ENCODE measurements at regions not wholly inside any gene's neighbourhood (a gene's known extent, or its start where the extent isn't known, plus 50 kb on each side); places are given as distances from the start of the nearest gene placed in this dataset.
"Not testable (repeated sequence)": the region's sequence is repeated elsewhere in the genome, so short reads cannot be mapped to it uniquely, and the experiment has no call there.

DNA sequence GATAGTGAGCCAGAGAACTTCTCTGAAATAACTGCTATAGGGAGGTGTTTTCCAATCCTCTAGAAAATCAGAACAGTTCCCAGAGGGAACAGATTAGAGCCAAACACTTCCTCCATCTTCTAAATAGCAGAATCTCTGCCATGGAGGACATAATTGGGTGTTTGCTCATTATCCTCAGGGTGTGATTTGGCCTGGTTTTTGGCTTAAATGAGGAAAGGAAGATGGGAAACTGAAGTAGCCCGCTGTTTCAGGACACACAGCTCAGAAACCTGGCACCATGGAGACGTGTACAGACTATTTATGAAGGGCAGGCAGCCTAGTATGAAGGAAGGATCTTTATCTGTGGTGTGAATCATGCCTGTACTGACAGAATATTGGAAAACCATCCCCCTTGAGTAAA, 231.7 kb upstream of the PRKD1 start:
- DNase-seq (ENCODE audit: low spot score): no peak

DNA sequence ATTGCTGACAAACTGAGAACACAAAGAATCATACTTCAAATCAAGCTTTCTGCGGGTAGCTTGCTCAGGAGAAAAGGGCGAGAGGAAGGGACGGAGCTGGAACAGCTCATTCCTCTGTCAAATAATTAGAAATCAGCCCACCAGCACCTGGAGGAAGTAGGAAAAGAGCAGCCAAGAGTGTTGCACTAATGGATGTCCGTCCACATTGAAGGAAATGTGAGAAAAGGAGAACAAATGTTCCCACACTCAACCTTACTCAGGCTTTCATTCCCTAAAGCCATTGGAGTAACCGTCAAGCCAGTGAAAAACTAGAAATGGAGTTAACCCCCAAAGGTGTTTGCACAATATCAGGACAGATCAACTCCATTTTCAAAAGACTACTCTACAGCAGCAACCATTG, 233.0 kb upstream of the PRKD1 start:
- no peak for DNase-seq (ENCODE audit: low spot score)

DNA sequence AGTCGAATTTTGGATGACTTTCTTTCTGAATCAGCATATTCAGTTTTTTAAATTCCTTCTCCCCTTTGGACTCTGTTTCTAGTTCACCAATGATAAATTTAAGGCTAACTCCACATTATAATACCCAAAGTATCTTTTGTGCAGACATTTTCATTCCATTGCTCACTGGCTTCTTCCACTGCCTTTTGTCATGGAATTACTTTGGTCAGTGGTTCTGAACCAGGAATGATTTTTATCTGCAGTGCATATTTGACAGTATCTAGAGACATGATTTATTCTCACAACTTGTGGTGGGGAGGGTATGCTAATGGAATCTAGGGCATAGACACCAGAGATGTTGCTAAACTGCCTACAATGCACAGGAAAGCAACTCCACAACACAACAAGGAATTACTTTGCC, 234.4 kb upstream of the PRKD1 start:
- no peak for DNase-seq (ENCODE audit: low spot score)

DNA sequence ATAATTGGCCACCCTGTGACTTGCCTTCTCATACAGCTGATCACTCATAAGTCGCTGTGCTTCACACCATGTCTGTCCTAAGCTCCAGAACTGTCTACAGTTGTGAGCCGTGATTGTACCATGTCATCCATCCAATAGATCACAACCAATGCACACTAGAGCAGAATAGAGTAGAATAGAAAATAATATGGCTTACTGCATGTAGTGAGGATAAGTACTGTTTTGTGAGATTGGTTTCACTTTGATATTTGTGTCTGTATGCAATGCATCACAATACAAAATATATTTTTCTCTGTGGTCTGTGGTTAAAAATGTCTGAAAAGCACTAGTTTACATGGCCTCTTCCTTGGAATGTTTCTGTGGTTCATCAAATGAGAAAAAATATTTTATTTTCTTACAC, 237.6 kb upstream of the PRKD1 start:
- no peak for DNase-seq (ENCODE audit: low spot score)

DNA sequence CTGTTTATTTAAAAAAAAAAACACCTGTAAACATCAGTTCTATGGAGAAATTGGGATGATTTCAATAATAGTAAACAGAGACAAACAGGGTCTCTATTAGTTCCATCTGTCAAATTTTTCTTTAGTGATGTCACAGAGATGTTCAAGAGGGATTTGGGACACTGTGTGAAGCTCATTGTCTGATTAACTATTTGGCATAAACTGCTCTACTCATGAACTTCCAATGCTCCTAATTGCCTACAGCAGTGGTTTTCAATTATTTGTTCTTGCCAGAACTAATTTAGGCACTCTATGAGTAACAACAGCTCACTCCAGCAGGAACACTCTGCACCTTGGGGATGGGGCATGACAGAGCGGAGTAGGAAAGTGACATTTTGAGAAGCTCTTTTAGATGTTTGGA, 250.1 kb upstream of the PRKD1 start:
- DNase-seq (ENCODE audit: low spot score): no peak

DNA sequence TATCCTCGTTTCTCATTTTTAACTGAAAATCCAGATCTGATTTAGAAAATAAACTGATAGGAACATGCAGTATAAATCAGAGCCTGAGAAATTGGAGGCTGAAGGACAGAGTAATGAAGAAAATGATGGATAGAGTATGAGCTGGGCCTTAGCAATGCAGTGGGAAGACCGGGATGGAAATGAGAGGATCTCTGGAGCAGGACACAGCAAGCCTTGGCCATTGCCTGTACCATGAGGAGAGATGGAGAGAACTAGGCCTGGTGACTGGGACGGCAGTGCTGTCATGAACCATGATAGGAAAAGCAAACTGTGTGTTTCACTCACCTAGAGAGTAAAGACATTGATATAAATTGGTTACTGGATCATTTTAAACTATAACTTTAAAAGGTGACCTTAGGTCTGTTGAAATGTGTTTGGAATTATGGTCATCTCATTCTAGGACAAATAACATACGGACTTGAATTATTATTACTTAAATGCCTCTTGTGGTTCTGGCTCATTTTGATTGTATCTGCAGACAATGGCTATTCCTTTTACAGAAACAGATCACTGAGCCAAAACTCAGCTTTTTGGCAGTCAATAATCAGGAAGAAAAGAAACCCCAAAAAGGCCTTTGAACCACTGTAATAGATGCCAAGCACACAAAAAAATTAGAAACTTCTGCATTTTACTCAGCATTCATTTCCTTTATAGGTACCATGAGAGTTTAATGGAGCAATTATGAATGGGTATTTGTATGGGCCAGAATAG, 251.9 kb upstream of the PRKD1 start:
- DNase-seq (ENCODE audit: low spot score): no peak

DNA sequence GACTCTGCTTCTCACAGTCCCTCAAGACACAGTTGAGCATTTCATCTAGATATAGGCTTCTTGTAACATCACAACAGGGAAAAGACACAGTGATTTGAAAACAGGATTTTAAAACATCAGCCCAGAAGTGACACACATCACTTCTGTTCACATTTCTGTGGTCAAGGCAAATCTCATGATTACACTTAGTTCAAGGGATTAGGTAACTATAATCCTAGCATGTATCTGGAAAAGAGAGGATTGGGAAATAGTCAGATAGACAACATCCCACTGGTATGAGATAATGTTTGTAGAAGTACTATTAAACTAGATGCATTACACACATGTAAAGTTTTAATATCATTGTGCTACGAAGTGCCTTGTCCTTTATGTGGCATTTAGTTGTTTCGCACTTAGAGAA, 252.6 kb upstream of the PRKD1 start:
- no peak for DNase-seq (ENCODE audit: low spot score)

DNA sequence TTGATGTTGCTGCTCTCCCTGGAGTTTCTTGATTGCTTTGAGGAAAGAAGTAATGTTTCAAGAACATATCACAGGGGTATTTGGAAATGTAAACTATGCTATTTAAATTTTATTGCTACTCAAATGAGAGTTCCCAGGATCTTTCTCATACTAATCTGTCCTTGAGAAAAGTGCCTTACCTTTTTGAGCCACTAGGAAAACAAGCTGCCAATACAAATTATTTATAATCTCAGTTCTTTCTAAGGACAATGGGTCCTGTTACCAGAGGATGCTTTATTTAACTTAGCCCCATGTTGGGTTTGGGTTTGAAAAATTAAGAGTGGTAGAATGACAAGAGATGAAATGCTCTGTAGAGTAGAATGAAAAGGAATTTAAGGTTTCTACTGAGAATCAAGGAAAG, 258.2 kb upstream of the PRKD1 start:
- no peak for DNase-seq (ENCODE audit: low spot score)

DNA sequence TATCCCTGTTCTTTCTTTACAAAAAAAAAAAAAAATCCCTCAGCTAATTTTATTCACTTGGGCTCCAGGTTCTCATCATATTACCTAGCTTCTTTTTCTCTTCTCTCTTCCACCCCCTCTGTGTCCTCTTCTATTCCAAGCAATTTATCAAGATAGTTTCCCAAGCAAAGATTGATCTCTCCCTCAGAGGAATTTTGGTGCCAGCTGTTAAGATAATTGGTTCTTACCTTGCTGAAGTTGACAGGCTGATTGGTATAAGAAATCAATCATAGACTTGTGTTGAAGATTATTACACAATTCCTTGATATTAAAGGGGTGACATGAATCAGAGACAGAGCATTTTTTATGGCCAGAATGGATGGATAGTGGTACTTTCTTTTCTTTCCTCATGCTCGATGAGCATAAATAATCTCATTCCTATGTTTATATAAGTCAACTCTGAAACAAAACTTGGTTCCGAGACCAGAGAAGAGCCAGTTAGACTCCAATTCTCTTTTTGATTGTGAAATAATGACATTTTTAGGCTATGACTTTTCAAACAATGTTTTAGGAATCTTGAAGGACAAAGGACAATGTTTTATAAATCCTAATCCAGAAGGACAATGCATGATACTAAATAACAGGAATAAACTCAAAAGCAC, 264.1 kb upstream of the PRKD1 start:
- DNase-seq (ENCODE audit: low spot score): no peak

DNA sequence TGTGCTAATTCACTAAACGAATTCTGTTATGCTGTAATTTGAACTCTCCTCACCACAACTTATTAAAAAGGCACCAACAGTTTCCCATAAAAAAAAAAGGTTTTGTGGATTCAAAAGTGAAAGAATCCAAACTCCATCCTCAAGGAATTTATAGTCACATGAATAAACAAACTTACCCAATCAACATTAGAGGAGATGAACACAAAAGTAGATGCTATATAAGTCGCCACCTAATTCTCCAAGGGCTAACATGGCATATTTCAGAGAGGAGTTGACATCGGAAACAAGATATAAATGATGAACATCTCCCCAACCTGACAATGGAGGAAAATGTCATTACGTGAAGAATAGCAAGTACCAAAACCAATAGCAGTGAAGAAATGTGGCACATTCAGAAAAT, 265.5 kb upstream of the PRKD1 start:
- DNase-seq (ENCODE audit: low spot score): no peak

DNA sequence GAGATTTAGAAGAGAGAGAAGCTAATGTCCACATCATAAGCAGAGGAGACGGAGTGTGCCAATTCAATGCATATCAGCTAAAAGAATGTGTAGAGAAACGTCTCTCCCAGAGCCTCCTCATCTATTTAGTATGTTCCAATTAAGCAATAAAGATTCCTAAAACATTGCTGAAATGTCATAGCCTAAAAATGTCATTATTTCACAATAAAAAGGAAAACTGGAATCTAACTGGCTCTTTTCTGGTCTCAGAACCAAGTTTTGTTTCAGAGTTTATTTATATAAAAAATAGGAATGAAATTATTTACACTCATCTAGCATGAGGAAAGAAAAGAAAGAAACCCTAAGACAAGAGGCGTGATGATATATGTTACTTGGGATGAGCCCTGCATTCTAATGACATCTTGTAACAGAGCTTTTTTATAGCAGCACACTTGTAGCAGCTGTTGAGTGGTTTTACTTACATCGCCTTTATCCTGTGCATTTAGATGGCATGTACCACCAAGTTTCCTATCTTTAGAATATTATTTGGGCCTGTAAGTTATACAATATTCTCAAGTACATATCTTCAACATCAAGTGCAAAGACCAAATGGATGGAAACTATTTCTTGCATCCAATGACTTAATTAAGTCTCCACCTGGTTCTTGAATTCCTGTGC, 266.3 kb upstream of the PRKD1 start:
- DNase-seq (ENCODE audit: low spot score): no peak

DNA sequence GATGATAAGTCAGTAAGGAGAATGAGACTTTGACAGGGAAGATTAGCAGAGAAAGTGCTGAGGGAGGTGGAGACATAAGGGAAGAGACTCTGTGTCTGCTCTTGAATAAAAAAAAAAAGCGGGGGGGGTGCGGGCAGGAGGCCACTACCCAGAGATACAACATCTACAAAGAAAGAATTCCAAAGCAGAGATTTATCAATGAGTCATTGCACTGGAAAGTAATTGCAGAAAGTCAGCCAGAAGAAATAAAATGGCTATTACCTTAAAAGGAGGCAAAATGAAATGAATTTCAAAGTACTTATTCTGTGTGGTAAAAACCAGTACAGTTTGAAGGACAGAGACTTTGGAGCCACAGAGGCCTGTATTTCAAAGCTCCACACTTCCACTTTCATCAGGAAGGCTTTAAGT, 267.1 kb upstream of the PRKD1 start:
- DNase-seq (ENCODE audit: low spot score): no peak

DNA sequence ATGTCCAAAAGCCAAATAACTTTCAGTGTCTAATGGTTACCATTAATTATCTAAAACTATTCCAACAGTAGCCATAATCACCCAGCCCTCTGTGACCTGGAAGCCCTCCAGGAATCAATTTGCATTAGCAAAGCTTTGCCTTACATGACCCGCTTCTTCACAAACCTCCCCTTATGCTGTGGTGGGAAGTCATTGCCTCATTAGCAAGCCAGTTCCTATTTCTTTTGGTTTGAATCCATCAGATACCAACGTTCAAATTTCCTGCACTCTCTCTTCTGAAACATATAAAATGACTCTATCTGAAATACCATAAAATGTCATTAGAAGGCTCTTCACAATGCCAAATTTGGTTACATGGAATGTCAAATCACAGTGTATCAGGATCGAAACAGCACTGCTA, 268.3 kb upstream of the PRKD1 start:
- no peak for DNase-seq (ENCODE audit: low spot score)

DNA sequence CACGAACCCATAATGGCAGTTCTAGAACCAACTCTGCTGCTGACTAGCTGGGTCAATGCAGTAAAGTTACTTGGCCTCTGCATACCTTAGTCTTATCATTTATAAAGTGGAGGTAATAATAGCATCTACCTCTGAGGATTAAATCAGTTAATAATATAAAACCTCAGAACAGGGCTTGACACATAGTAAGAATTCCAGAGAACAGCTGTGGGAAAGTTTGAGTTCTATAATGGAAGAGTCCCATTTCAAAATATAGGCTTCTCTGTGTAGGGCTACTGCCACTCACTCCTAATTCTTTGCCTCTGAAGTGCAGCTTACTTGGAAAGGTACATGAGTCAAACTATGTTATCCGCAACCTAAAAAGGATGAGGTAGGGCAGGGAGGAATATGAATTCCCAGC, 269.2 kb upstream of the PRKD1 start:
- DNase-seq (ENCODE audit: low spot score): no peak

DNA sequence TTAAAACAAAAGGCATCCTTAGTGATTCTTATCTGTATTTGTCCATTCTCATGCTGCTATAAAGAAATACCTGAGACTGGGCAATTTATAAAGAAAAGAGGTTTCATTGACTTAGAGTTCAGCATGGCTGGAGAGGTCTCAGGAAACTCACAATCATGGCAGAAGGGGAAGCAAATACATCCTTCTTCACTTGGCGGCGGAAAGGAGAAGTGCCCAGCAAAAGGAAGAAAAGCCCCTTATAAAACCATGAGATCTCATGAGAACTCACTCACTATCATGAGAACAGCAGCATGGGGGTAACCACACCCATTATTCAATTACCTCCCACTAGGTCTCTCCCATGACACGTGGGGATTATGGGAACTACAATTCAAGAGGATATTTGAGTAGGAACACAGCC, 271.1 kb upstream of the PRKD1 start:
- DNase-seq (ENCODE audit: low spot score): not testable (repeated sequence)

DNA sequence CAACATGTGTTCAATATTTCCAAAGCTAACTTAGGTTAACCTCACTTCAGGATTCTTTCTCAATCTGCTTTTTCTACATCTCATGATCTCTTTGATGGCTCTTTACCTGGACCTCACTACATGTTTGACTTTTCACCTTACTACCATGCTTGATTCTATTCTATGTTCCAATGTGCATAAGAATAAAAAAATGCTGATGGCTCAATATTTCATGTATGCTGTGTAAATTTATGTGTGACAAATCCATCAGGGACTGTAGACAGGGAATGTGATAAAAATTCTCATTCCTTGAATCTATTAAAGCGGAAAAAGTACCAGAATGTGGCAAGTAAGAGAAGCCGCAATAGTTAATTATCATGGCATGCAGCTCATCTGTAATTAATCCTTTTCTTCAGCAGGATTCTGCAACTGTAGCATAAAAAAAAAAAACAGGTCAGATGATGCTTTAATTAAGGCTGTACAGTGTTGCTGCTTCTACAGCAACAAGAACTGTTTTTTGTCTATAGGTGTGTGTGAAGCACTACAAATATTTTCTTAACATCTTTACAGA, 276.9 kb upstream of the PRKD1 start:
- DNase-seq (ENCODE audit: low spot score): no peak

DNA sequence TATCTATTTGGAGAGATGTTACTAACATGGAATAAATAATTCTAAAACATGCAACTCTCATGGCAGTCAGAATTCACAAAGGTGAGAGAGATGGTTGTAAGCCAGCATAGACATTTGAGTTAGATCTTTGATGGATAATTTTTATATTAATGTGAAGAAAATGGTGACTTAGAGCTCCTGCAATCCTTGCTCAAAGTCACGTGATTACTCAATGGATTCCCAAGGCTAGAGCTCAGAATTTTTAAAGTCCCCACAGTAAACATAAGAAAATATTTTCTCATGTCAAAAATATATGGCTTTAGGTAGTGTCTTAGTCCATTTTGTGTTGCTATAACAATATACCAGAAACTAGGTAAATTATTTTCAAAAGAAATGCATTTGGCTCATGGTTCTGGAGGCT, 281.5 kb upstream of the PRKD1 start:
- no peak for DNase-seq (ENCODE audit: low spot score)

DNA sequence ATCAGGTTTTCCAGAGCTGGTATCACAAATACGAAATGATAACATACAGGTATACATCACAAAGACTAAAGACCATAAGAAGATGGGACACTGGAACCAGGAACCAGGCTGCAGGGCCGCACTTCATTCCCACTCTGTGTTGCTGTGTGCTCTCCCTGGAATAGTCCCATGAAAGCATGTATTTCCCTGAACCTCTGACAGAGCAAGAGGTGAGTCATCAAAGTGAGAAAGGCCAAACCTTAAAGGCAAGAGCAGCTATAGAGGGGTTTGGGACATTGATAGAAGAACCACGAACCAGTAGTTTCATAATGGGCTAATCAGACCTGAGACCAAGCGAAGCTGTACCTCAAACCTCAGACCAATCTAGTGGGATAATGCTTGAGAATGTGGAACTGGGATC, 283.0 kb upstream of the PRKD1 start:
- no peak for DNase-seq (ENCODE audit: low spot score)

DNA sequence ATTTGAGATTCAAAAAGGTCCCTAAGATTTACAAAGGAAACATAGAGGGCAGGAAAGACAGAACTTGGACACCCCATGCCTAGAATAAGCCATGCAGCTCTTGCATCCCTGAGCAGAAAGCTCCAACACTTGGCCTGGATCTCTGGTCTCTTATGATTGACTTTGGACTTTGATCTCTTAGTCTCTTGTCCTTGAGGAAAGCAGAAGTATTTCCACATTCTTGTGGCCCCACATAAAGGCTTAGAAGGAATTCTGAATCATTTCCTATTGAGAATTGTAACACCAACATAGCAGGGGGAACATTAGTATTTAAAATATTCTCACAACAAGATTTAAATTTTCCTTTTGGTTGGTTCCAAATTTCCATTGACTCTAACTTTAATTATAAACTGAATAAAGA, 283.7 kb upstream of the PRKD1 start:
- no peak for DNase-seq (ENCODE audit: low spot score)

DNA sequence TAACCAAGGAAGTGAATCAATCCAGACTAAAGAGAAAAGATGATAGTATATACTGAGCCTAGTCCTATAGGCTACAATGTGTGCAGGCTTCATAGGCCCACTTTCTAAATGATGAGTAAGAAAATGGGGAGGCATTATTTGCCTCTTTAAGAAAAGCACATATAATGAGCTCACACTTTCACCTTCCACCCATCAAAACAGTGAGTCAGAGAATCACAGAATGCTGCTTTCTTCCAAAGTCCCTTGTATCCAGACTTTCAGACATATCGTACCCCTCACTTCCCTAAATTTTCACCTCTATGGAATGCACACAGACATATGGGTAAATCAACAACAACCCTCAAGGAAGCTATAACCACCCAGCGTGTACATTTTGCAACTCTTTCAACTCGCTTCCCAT, 286.4 kb upstream of the PRKD1 start:
- DNase-seq (ENCODE audit: low spot score): no peak

DNA sequence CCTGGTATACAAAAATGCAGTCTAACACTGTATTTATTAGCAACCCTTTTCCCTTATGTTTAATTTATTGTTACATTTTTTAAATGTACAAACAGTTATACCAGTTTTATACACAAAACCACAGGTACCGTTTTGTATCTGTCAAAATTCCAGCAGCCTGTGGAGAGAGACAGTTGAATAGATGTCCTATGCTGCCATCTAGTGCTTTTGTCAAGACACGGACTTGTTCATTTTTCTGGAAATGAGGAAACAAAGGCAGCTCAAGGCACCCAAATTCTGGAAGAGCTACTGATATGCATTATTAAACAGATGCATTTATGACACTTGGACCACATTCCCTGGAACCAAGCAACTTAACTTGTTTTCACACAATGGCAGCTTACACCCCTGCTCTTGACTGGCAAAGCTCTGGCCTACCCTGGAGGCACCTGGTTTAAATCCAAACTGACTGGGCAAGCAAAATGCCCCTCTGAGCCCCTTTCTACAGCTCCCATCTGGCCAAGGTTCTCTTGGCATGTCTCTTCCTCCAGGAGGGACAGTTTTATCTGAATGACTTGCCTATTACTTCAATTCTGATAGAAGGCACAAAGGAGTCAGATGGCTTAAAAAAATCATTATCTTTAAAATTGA, 286.9 kb upstream of the PRKD1 start:
- no peak for DNase-seq (ENCODE audit: low spot score)

DNA sequence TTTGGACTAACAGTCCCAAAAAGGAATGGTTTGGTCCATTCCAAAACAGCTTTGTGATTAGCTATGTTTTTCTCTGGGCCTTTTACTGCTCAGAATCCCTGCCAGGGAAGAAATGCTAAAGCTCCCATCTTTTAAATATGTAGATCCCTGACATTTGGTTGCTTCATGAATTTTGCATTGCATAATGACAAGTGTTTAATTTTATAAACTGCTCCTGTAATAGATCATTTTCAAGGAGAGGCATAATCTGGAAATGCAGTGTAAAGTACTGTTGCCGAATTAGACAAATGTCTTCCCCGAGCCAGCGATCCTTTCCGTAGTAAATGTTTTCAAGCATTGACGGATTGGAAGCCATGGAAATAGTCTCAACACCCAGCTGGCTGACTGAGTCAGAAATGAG, 291.3 kb upstream of the PRKD1 start:
- DNase-seq (ENCODE audit: low spot score): no peak

DNA sequence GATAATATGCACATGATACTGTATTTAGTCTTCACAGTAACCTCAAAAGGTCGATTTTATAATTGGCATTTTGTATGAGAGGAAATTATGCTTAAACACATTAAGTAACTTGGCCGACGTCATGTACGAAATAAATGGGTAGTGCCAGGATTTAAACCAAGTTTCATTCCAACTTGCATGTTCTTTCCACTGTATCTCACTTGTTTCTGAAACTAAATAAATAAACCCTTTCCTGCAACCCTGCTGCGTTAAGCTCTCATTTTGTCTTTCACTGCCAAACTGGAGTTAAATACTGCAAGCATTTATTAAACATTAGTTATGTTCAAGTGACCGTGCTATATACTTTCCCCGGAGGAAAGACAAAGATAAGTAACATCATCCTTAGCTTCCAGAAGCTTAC, 293.9 kb upstream of the PRKD1 start:
- DNase-seq (ENCODE audit: low spot score): no peak
